ENCODE measurements at regions not wholly inside any gene's neighbourhood (a gene's known extent, or its start where the extent isn't known, plus 50 kb on each side); places are given as distances from the start of the nearest gene placed in this dataset.
"Not testable (repeated sequence)": the region's sequence is repeated elsewhere in the genome, so short reads cannot be mapped to it uniquely, and the experiment has no call there.

- ChIA-PET CTCF (no interaction called here), POLR2A (no interaction called here)
- TF ChIP-seq, protein P1, sequence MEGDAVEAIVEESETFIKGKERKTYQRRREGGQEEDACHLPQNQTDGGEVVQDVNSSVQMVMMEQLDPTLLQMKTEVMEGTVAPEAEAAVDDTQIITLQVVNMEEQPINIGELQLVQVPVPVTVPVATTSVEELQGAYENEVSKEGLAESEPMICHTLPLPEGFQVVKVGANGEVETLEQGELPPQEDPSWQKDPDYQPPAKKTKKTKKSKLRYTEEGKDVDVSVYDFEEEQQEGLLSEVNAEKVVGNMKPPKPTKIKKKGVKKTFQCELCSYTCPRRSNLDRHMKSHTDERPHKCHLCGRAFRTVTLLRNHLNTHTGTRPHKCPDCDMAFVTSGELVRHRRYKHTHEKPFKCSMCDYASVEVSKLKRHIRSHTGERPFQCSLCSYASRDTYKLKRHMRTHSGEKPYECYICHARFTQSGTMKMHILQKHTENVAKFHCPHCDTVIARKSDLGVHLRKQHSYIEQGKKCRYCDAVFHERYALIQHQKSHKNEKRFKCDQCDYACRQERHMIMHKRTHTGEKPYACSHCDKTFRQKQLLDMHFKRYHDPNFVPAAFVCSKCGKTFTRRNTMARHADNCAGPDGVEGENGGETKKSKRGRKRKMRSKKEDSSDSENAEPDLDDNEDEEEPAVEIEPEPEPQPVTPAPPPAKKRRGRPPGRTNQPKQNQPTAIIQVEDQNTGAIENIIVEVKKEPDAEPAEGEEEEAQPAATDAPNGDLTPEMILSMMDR (IDR thresholded peaks at IDR 0.05; ENCODE audit: control extremely low read depth, extremely low read depth, low read depth, missing control alignments), result no peak
Measured at GRCh38 chrX:1126738-1127137, 85.7 kb downstream of the CRLF2 start.

DNA sequence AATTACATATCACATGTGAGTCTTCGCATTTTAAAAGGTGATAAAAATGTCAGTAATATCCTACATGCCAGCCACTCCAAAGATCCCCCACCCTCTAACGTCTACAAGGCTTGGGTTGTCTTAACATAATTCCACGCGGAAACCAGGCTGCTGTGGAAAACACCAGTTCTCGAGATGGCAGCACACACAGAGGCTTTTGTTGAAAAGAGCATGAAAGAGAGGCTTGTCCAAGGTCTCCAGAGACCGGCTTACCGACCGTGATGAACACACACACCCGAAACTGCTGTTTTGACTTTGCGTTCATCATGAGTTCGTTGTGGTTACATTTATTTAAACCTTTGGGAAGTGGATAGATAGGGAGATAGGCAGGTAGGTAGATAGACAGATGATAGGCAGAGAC, 87.9 kb downstream of the CRLF2 start:
- ChIA-PET POLR2A (no interaction called here), CTCF (no interaction called here)
- no peak for DNase-seq (ENCODE audit: extremely low spot score)
- TF ChIP-seq, protein P1 (IDR thresholded peaks at IDR 0.05; ENCODE audit: control extremely low read depth, extremely low read depth, low read depth, missing control alignments), result no peak

More at GRCh38 chrX:1126738-1127137, 85.7 kb downstream of the CRLF2 start:
- no peak for DNase-seq (ENCODE audit: extremely low spot score)

- CTCF ChIA-PET; DNase-seq (ENCODE audit: extremely low spot score); POLR2A ChIA-PET: not testable (repeated sequence)
Measured at GRCh38 chrX:1122851-1123250, 89.6 kb downstream of the CRLF2 start.

DNA sequence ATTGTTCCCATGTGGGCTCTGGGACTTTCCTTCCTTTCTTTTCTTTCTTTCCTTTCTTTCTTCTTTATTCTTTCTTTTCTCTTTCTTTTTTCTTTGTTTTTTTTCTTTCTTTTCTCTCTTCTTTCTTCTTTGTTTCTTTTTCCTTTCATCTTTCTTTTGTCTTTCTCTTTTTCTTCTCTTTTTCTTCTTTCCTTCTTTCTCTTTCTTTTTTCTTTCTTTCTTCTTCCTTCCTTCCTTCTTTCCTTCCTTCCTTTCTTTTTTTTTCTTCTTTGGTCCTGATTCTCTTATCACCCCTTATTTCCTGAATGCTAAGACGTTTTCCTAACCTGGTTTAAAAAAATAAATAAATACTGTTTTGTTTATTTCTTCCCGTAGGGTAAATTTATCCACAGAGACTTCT, 93.2 kb downstream of the CRLF2 start:
- CTCF ChIA-PET, result no interaction called here
- DNase-seq (ENCODE audit: extremely low spot score), result no peak
- TF ChIP-seq, protein P1 (IDR thresholded peaks at IDR 0.05; ENCODE audit: control extremely low read depth, extremely low read depth, low read depth, missing control alignments), result no peak
- POLR2A ChIA-PET, result no interaction called here

DNA sequence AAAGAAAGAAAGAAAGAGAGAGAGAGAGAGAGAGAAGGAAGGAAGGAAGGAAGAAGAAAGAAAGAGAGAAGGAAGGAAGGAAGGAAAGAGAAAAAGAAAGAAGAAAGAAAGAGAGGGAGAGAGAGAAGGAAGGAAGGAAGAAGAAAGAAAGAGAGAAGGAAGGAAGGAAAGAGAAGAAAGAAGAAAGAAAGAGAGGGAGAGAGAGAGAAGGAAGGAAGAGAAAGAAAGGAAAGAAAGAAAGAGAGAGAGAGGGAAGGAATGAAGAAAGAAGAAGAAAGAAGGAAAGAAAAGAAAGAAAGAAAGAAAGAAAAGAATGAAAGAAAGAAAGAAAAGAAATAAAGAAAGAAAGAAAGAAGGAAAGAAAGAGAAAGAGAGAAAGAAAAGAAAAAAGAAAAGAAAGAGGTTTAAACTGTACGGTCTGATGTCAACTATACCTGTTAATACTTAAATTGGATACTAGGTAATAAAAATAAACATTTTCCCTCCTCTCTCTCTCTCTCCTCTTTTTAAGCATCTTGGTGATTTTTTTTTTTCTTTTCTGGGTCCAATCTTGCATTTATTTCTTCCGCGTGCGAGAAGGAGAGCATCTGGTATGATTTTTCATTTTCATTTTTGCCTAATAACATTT, 93.8 kb downstream of the CRLF2 start:
- POLR2A ChIA-PET, result no interaction called here

DNA sequence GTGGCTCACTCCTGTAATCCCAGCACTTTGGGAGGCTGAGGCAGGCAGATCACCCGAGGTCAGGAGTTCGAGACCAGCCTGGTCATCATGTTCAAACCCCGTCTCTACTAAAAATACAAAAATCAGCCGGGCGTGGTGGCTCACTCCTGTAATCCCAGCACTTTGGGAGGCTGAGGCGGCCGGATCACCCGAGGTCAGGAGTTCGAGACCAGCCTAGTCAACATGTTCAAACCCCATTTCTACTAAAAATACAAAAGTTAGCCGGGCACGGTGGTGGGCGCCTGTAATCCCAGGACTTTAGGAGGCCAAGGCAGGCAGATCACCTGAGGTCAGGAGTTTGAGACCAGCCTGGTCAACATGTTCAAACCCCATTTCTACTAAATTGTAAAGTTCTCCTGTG, 97.0 kb downstream of the CRLF2 start:
- CTCF ChIA-PET, result not testable (repeated sequence)

More for the DNA sequence above, 93.8 kb downstream of the CRLF2 start:
- DNase-seq (ENCODE audit: extremely low spot score), result no peak
- CTCF ChIA-PET, result no interaction called here
- TF ChIP-seq, protein P1 (IDR thresholded peaks at IDR 0.05; ENCODE audit: control extremely low read depth, extremely low read depth, low read depth, missing control alignments), result no peak

DNA sequence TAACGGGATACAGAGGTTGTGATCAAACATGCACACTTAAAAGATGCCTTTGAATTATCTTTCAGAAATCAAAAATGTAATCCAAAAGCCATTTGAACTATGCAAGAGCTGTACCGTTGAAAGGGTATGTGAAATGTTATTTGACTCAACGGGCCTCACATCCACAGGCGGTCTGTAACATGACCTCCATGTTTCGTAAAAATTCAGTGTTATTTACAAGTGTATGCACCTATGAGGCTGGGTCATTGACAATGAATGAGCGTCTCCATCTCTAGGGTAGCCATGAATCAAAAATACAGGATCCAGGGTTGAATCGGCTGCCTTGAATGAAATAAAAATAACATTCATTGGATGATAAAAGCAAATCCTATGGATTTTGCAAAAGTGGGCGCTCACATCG, 100.1 kb downstream of the CRLF2 start:
- no peak for DNase-seq (ENCODE audit: extremely low spot score)
- TF ChIP-seq, protein P1 (IDR thresholded peaks at IDR 0.05; ENCODE audit: control extremely low read depth, extremely low read depth, low read depth, missing control alignments), result no peak
- POLR2A ChIA-PET, result no interaction called here
- CTCF ChIA-PET, result no interaction called here

More for the DNA sequence above, 97.0 kb downstream of the CRLF2 start:
- POLR2A ChIA-PET; DNase-seq (ENCODE audit: extremely low spot score): not testable (repeated sequence)

Data from GM10248 (cell line).